Neutrophil (primary cell): ENCODE measurements at regions not wholly inside any gene's neighbourhood (a gene's known extent, or its start where the extent isn't known, plus 50 kb on each side); places are given as distances from the start of the nearest gene placed in this dataset.

Source experiments
- H3K27ac ChIP-seq: fragments of 200-600 bp; sonication (generic); 2 replicates; pipeline ENCODE4 v1.5.1; 2016; ENCODE audit warnings: mild to moderate bottlenecking, moderate library complexity
- H3K27me3 ChIP-seq: fragments of 200-600 bp; sonication (generic); 2 replicates; pipeline ENCODE4 v1.6.0; 2016; ENCODE audit warnings: mild to moderate bottlenecking
- H3K36me3 ChIP-seq: fragments of 200-600 bp; sonication (generic); 2 replicates; pipeline ENCODE4 v1.5.1; 2017
- H3K4me1 ChIP-seq, 2 experiments: fragments of 200-600 bp in 1 of 2; sonication (generic) in 1 of 2; 1 replicate in 1 of 2; 2 replicates in 1 of 2; pipeline versions ENCODE4 v1.5.1 to v1.6.1; 2013 to 2016; ENCODE audit warnings: low read depth in 1 of 2, low read length in 1 of 2, mild to moderate bottlenecking in 1 of 2, moderate library complexity in 1 of 2; ENCODE audit not compliant: control insufficient read depth in 1 of 2, insufficient read depth in 1 of 2
- H3K4me3 ChIP-seq, 2 experiments: fragments of 200-600 bp in 1 of 2; sonication (generic) in 1 of 2; 1 replicate in 1 of 2; 2 replicates in 1 of 2; pipeline ENCODE4 v1.5.1; 2013 to 2016; ENCODE audit warnings: low read depth in 1 of 2, low read length in 1 of 2, mild to moderate bottlenecking in 1 of 2, moderate library complexity in 1 of 2
- H3K9me3 ChIP-seq: fragments of 200-600 bp; sonication (generic); 2 replicates; pipeline ENCODE4 v1.5.1; 2016
- TF ChIP-seq, protein P1 (sequence below): fragments of 200-600 bp; sonication (generic); IDR thresholded peaks from 2 replicates; pipeline ENCODE4 v1.5.1; 2016; ENCODE audit warnings: antibody characterized with exemption

DNA sequence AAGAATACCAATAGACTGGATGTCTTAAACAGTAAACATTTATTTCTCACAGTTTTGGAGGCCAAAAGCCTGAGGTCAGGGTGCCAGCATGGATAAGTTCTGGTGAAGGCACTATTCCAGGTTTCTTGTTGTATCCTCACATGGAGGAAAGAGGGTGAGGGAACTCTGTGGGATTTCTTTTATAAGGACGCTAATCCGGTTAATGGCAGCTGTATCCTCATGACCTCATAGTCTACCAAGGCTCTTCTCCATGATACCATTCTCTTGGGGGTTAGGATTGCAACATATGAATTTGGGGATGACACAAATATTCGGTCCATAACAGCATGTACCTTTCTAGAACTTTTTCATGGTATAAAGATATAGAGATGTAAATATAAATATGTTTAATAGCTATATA is 412.0 kb downstream of the LMO7 start:
- no peak overlapping the region for H3K4me3 ChIP-seq
- no peaks in the 10 kb centered on the region for H3K36me3 ChIP-seq
- H3K27me3 ChIP-seq = no peaks in the 10 kb centered on the region
- TF ChIP-seq, protein P1, sequence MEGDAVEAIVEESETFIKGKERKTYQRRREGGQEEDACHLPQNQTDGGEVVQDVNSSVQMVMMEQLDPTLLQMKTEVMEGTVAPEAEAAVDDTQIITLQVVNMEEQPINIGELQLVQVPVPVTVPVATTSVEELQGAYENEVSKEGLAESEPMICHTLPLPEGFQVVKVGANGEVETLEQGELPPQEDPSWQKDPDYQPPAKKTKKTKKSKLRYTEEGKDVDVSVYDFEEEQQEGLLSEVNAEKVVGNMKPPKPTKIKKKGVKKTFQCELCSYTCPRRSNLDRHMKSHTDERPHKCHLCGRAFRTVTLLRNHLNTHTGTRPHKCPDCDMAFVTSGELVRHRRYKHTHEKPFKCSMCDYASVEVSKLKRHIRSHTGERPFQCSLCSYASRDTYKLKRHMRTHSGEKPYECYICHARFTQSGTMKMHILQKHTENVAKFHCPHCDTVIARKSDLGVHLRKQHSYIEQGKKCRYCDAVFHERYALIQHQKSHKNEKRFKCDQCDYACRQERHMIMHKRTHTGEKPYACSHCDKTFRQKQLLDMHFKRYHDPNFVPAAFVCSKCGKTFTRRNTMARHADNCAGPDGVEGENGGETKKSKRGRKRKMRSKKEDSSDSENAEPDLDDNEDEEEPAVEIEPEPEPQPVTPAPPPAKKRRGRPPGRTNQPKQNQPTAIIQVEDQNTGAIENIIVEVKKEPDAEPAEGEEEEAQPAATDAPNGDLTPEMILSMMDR = no peak
- H3K4me1 ChIP-seq = no peaks in the 10 kb centered on the region
- H3K27ac ChIP-seq = no peak overlapping the region
- no peaks in the 10 kb centered on the region for H3K9me3 ChIP-seq

DNA sequence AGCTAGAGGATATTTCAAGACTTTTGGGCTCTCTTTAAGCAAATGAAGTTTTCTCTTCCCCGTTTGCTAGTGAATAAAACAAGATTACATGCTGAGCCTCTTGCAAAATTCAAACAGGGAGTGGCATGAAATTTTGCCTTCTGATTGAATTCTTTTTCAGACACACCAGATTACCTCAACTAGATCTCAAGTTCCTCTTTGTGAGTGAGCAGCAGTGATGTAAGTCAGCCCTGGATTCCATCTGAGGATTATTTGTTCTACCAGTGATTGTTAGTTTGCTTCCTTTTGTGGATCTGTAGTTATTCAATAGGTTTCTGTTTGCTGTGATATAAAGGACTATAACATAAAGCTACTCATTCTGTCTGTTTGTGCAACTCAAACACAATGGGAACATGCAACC is 407.7 kb downstream of the LMO7 start:
- Histone ChIP-seq H3K27ac (no peak overlapping the region), H3K27me3 (no peaks in the 10 kb centered on the region), H3K4me3 (no peak overlapping the region), H3K36me3 (no peaks in the 10 kb centered on the region), H3K9me3 (no peaks in the 10 kb centered on the region), H3K4me1 (no peaks in the 10 kb centered on the region)
- TF ChIP-seq, protein P1 = no peak

DNA sequence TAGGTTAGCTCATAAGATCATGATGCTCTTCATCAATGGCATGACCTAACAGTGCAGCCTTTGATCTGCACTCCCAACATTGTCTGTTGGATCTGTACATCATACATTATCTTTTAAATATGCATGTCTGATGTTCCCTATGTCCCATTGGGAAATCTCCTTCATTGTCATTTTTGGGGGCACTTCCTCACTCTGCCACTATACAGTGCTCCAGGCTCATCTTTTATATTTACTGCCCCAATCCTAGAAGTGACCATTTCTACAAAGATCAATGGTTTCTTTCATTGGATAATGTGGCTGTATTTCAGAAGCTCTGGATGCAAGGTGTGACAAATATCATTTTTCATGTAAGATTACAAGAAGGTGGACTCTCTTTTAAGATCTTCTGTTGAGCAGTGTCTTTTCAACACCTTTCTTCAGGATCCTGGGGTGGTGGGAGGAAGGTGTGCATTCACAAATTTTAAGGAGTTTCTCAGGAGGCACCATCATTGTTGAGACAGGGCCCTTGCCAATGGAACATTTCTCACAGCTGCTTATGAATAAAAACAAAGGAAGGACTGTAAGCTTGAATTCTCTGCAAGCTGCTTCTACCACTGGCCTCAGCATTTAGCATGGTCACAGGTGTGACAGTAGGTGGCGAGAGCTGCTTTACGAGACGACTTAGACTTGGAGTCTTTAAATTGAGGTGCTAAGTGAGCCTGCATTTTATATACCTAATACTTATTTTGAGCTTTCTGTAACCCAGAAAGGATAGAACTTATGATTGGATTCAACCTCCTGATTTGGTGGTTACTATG is 403.0 kb downstream of the LMO7 start:
- Histone ChIP-seq H3K9me3 (no peaks in the 10 kb centered on the region), H3K4me3 (no peak overlapping the region), H3K27me3 (no peaks in the 10 kb centered on the region), H3K27ac (no peak overlapping the region), H3K4me1 (no peaks in the 10 kb centered on the region), H3K36me3 (no peaks in the 10 kb centered on the region)
- TF ChIP-seq, protein P1 = no peak

DNA sequence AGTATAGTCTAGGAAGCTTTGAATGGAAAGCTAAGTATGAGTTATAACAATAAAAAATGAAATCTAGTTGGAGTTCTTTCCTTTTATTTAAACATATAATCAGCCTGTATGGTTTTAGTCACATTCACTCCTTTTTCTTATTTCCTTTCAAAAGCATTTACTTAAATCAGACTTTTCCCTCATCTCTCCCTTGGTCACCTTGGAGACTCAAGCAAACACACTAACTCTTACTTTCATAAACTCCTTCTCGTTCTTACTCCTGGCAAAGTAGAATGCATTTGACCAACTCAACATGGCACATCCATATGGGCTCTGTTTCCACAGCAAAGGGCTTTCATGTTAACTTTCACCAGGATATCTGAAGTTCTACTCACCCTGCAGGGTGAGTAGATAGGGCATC is 400.0 kb downstream of the LMO7 start:
- no peaks in the 10 kb centered on the region for H3K27me3 ChIP-seq
- H3K36me3 ChIP-seq = no peaks in the 10 kb centered on the region
- no peak overlapping the region for H3K4me3 ChIP-seq
- H3K9me3 ChIP-seq = no peaks in the 10 kb centered on the region
- H3K4me1 ChIP-seq = no peaks in the 10 kb centered on the region
- no peak overlapping the region for H3K27ac ChIP-seq
- TF ChIP-seq, protein P1 = no peak

DNA sequence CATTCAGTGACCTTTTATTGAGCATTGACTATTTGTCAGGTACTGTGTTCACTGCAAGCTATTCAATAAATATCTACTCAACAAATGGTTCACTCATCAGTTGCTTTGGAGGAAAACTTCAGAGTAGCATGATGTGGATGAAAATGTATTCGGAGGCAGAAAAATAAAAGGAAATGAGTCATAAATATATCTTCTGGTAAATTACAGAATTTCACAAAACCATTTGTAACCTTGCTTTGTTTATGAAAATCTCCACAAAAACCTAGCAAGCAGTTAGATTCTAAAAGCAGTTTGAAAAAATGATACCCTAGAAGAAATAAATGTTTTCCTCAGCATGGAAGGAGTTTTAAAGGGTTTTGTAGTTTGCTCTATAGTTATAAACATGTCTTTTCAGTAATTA is 399.6 kb downstream of the LMO7 start:
- H3K27ac ChIP-seq = no peak overlapping the region
- H3K36me3 ChIP-seq = no peaks in the 10 kb centered on the region
- H3K9me3 ChIP-seq = no peaks in the 10 kb centered on the region
- H3K4me3 ChIP-seq = no peak overlapping the region
- H3K27me3 ChIP-seq = no peaks in the 10 kb centered on the region
- no peaks in the 10 kb centered on the region for H3K4me1 ChIP-seq
- TF ChIP-seq, protein P1 = no peak
